ENCODE measurements at regions not wholly inside any gene's neighbourhood (a gene's known extent, or its start where the extent isn't known, plus 50 kb on each side); places are given as distances from the start of the nearest gene placed in this dataset.

- no peak for TF ChIP-seq EP300 (IDR thresholded peaks at IDR 0.05; ENCODE audit: borderline replicate concordance in 1 of 2, low read depth in 1 of 2, low read length in 1 of 2)
- TF ChIP-seq FOXM1 (IDR thresholded peaks at IDR 0.05; ENCODE audit: low read depth) = no peak
- no peak for TF ChIP-seq YY1 (IDR thresholded peaks at IDR 0.05; ENCODE audit: low read depth)
- TF ChIP-seq CTCF (IDR thresholded peaks at IDR 0.05) = no peak
- TF ChIP-seq NRF1 (IDR thresholded peaks at IDR 0.05; ENCODE audit: low read depth, low read length) = no peak
- TF ChIP-seq TEAD4 (IDR thresholded peaks at IDR 0.05; ENCODE audit: borderline replicate concordance, insufficient read depth) = no peak
- no peak for TF ChIP-seq USF2 (IDR thresholded peaks at IDR 0.05; ENCODE audit: borderline replicate concordance, low read depth, low read length)
- no peak for TF ChIP-seq ZBTB33 (IDR thresholded peaks at IDR 0.05; ENCODE audit: borderline replicate concordance, low read depth)
- no peak for TF ChIP-seq MXI1 (IDR thresholded peaks at IDR 0.05; ENCODE audit: low read depth, low read length)
- TF ChIP-seq POLR2AphosphoS5 (IDR thresholded peaks at IDR 0.05; ENCODE audit: low read depth, low read length) = no peak
- TF ChIP-seq GATA2 (CRISPR knock-in tag; IDR thresholded peaks at IDR 0.05) = no peak
Measured at GRCh38 chr6:113719064-113719463, 138.1 kb upstream of the MARCKS start.

All from SK-N-SH (cell line).